ENCODE measurements at regions not wholly inside any gene's neighbourhood (a gene's known extent, or its start where the extent isn't known, plus 50 kb on each side); places are given as distances from the start of the nearest gene placed in this dataset.
"Not testable (repeated sequence)": the region's sequence is repeated elsewhere in the genome, so short reads cannot be mapped to it uniquely, and the experiment has no call there.

DNA sequence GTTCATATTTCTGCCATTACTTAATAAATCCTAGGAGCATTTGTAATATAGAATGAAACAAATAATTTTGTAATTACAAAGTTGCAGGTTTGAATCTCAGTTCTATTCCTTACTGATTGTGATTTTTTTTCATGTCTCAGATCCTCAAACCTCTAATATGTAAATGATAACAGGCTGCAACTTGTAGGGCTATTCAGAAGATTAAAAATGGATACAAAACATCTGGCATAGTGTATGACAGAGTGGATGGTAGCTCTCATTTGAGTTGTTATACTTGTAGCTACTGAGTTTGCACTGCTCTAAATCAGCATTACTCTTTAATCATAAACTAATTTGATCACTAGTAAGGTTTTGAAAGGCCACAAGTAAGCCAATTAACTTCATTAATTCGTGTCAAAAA lies 406.3 kb upstream of the MGAT4C start:
- ATAC-seq (no peak), DNase-seq (no peak)
- intact Hi-C loops (cut with DNase I, micrococcal nuclease): no loop called here

DNA sequence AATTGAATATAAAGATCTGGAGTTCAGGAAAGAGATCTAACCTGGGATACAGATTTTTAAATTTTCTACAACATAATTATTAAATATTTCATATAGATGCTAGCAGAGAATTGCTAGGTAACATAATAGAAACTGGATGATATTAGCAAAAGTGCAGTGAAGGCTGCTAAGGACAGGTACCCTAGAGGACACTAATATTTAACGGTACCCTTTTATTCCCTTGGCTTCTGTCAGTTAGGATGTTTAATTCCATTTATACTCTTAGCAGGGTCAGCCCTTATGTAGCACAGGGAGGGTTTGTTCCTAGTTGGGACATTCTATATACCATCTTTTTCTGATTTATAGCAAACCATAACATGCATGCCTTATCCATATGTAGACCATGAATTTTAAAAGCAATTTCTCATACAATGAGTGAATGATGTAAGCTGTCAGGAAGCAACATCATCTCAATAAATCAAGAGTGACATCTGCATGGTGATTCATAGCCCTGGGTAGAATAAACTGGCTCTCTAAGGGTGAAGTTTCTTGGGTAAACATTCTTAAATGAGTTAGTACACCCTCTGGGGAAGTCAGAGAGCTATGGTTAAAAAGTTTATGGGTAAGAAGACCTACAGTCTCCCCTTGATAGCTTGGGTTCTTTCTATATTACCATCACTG lies 404.4 kb upstream of the MGAT4C start:
- DNase-seq: no peak
- ATAC-seq: no peak
- intact Hi-C loops (cut with DNase I, micrococcal nuclease): no loop called here

GRCh38 chr12:86659985-86660384 lies 403.8 kb upstream of the MGAT4C start:
- intact Hi-C loops (cut with DNase I, micrococcal nuclease): no loop called here
- no peak for ATAC-seq
- DNase-seq: no peak

- ATAC-seq (no peak), DNase-seq (no peak)
- intact Hi-C loops (cut with DNase I, micrococcal nuclease): no loop called here
Measured at GRCh38 chr12:86658303-86658702, 402.1 kb upstream of the MGAT4C start.

- no peak for ATAC-seq
- no peak for DNase-seq
- intact Hi-C loops (cut with DNase I, micrococcal nuclease): no loop called here
Measured at GRCh38 chr12:86647800-86648199, 391.6 kb upstream of the MGAT4C start.

GRCh38 chr12:86634456-86635410 lies 378.5 kb upstream of the MGAT4C start:
- no peak for DNase-seq
- intact Hi-C loops (cut with DNase I, micrococcal nuclease): no loop called here
- ATAC-seq: no peak

- DNase-seq (no peak), ATAC-seq (no peak)
Measured at GRCh38 chr12:86627001-86627400, 370.8 kb upstream of the MGAT4C start.

GRCh38 chr12:86623267-86623666 lies 367.1 kb upstream of the MGAT4C start:
- no peak for ATAC-seq
- intact Hi-C loops (cut with DNase I, micrococcal nuclease): no loop called here
- DNase-seq: no peak

More at GRCh38 chr12:86627001-86627400, 370.8 kb upstream of the MGAT4C start:
- intact Hi-C loops (cut with DNase I, micrococcal nuclease): no loop called here

- intact Hi-C loops (cut with DNase I, micrococcal nuclease): no loop called here
- DNase-seq: no peak
- ATAC-seq: no peak
Measured at GRCh38 chr12:86621957-86622356, 365.8 kb upstream of the MGAT4C start.

GRCh38 chr12:86613311-86613710 lies 357.1 kb upstream of the MGAT4C start:
- intact Hi-C loops (cut with DNase I, micrococcal nuclease): no loop called here
- no peak for DNase-seq
- ATAC-seq: no peak

DNA sequence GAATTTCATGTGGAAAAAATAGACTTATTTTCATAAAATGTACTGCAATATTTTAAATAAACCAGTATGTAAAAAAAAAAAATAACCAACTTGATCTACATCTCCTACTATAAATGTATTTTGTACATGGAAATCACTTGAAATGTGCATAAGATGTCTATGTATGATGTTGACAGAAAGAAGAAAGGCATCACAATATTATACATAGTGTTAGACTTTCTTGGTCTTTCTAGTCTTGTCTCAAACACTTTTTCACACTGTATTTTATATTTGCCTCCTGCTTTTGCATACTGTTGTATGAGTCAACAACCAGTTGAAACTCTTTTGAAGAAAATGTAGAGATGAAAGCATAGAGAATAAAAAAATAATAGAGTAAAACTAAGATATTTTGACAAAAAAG lies 352.4 kb upstream of the MGAT4C start:
- ATAC-seq (no peak), DNase-seq (no peak)
- intact Hi-C loops (cut with DNase I, micrococcal nuclease): no loop called here

DNA sequence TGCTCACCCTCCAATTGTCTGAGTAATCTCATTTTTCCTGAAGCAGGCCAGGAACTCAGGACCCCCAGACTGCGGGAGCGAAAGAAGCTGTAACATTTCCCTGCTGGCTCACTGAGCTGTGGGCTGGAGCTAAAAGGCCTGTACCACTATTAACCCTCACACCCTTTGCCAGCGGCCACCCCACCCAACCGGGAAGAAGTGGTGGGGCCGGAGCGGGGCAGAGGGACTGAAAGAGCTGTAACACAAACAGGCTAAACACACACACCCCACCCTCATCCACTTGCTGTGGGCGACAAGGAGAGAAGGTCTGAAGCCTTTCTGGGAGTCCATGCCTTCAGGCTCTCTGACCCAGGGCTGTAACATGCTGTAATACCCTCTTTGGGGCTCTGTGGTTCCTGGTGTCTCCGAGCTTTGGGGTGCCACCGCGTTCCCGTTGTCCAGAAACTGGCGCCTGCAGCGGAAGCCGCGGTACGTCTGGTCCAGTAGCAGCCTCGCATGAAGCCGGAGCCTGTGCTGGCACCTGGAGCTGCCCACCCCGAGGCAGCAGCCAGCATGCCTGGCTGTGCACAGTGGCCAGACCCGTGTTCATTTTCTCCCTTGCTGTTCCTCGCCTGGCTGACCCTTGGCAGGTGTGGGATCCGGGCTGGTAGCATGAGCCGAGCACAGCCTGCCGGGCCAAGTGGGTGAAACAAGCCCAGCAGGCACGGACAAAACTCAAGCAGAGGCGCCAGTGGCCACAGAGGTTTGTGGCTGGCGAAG lies 345.5 kb upstream of the MGAT4C start:
- intact Hi-C loops (cut with DNase I, micrococcal nuclease): no loop called here
- DNase-seq (no peak), ATAC-seq (no peak)

DNA sequence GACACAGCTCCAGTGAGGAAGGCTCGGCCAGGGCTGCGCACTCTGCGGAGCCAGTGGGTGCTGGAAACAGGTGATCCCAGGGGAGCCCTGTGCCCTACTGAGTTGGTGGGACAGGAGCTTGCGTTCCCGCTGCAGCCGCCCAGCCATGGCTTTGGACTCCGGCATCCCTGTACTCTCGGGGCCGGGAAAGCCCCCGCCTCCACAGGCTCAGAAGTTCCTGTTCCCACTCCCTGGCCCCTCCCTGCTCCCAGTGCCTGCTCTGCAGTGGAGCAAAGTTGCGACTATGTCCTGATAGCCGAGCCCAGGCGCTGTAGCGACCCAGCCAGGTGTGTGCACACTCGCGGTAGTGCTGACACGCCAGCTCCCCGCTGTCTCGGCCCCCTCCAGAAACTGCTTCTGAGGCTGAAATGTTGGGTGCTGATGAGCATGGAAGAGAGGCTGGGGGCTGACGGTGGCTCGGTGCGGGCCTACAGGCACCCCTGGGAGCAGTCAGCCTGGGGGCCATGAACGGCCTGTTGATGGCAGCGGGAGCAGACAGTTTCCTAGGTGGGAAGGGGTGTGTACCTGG lies 344.6 kb upstream of the MGAT4C start:
- intact Hi-C loops (cut with DNase I, micrococcal nuclease): no loop called here
- ATAC-seq (no peak), DNase-seq (no peak)

DNA sequence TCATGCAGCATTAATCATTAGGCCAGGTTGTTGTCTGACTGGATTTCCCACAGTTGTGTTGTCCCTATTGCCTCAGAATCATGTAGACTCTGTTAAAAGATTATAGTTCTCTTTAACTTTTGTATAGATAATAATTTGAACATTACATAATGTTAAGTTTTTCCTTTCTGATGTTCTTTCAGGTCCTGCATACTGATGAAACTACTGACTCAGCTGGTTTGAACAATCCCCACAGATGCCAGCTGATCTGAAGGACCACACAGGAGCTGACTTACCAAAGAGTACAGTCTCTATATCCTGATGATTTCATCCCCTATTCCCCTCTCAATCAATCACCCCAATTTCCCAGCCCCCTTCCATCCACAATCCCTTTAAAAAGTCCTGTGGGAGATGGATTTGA lies 341.2 kb upstream of the MGAT4C start:
- ATAC-seq: no peak
- intact Hi-C loops (cut with DNase I, micrococcal nuclease): no loop called here
- DNase-seq: no peak

- DNase-seq (no peak), ATAC-seq (no peak)
- intact Hi-C loops (cut with DNase I, micrococcal nuclease): no loop called here
Measured at GRCh38 chr12:86590296-86590695, 334.1 kb upstream of the MGAT4C start.

DNA sequence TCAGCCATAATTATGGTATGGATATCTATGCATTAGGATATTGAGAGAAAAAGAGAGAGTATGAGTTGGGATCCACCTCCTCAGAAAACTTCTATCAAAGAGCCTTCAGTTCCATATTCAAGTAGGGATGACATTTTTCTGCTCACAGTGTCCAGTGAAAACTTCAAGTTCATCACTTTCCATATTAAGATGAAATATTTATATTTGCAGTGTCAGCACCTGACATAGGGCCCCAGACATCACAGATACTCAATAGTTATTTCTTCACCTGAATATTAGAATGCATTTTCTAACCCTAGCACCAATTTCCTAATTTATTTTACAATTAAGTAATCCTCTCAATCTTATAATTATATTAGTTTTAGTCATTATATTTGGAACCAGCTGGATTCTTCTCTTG lies 318.0 kb upstream of the MGAT4C start:
- ATAC-seq (no peak), DNase-seq (no peak)
- intact Hi-C loops (cut with DNase I, micrococcal nuclease): no loop called here

DNA sequence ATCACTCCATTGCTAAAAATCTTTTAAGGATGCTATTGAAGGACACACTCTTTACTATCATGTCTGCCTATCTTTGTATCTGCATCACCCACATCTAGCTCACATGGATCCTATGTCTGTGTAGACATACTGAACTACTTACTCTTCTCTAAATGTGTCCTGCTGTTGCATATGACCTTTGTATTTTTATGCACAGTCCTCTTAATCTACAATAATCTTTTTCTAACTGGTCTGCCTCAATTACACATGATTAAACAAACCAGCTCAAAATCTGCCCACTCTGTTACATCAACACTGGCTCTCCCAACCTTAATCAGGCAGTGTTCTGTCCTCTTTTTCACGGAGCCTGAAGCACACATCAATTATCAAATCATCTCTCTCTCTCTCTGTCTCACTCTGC lies 316.3 kb upstream of the MGAT4C start:
- DNase-seq: no peak
- no peak for ATAC-seq
- intact Hi-C loops (cut with DNase I, micrococcal nuclease): no loop called here

DNA sequence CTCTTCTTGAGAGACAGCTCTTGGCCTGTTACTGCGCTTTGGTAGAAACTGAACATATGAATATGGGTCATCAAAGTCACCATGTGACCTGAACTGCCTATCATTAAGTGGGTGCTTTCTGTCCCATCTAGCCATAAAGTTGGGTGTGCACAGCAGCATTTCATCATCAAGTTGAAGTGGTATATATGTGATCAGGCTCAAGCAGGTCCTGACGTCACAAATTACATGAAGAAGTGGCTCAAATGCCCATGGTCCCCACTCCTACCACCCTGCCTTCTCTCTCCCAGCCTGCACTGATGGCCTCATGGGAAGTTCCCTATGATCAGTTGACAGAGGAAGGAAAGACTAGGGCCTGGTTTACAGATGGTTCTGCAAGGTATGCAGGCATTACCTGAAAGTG lies 308.8 kb upstream of the MGAT4C start:
- DNase-seq (no peak), ATAC-seq (no peak)
- intact Hi-C loops (cut with DNase I, micrococcal nuclease): no loop called here

DNA sequence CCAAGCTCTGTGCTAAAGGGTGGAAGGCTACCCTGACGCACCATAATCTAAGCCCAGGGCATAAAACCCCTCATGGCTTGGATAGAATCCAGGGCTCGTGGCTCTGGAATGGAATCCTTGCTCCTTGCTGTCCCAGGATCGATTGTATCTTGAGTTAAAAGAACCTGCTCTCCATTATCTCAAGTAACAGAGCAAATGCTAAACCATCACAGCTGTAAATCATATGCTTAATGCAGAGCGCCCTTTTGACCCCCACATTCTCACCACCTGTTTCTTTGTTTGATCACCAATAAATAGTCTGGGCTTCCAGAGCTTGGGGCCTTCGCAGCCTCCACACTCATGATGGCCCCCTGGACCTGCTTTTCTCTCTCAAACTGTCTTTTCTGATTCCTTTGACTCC lies 299.3 kb upstream of the MGAT4C start:
- DNase-seq; ATAC-seq; intact Hi-C loops (cut with DNase I, micrococcal nuclease): not testable (repeated sequence)

Measured in left colon (tissue), 2 donors.